Caco-2 (cell line): ENCODE measurements at regions not wholly inside any gene's neighbourhood (a gene's known extent, or its start where the extent isn't known, plus 50 kb on each side); places are given as distances from the start of the nearest gene placed in this dataset.

Source experiments
- BruUV-seq: library from RNA; stranded (reverse); fragments of 400-500 nt; replicated peaks from 2 replicates; lab custom pipeline; 2021; lab: Mats Ljungman, UMichigan
- CTCF ChIA-PET: fragments of 300-600 bp; sonication (Branson Sonifier 250); formaldehyde crosslinking; loops from one replicate; lab custom pipeline; 2022; ENCODE audit warnings: antibody characterized with exemption; lab: Charles Lee
- POLR2A ChIA-PET: fragments of 300-600 bp; sonication (Branson Sonifier 250); formaldehyde crosslinking; loops from one replicate; lab custom pipeline; 2022; ENCODE audit warnings: antibody characterized with exemption; lab: Charles Lee
- DNase-seq, 2 experiments: peaks; one replicate each; pipeline versions ENCODE4 v3.0.0 to v3.0.0-alpha.2; 2020 to 2022
- H3K27me3 ChIP-seq: replicated peaks from 2 replicates; pipeline ENCODE4 v1.6.0; 2011; ENCODE audit warnings: low read length; ENCODE audit not compliant: control insufficient read depth, insufficient read depth
- H3K36me3 ChIP-seq: 2 replicates; pipeline ENCODE4 v1.5.1; 2011; ENCODE audit warnings: low read length; ENCODE audit not compliant: control insufficient read depth, insufficient read depth
- H3K4me1 ChIP-seq: fragments of 250-450 bp; sonication (Bioruptor Pico); 2 replicates; pipeline ENCODE4 v1.5.1; 2020; ENCODE audit warnings: mild to moderate bottlenecking
- H3K4me3 ChIP-seq: 2 replicates; pipeline ENCODE4 v1.5.1; 2011; ENCODE audit warnings: low read depth, mild to moderate bottlenecking, control low read depth, low read length
- H3K9me3 ChIP-seq: fragments of 250-450 bp; sonication (Bioruptor Pico); 2 replicates; pipeline ENCODE4 v1.5.1; 2020; ENCODE audit warnings: mild to moderate bottlenecking, moderate library complexity
- H3K27ac Mint-ChIP-seq: one replicate; pipeline ENCODE4 v1.8.0; 2022; ENCODE audit warnings: mixed read lengths; ENCODE audit not compliant: unreplicated experiment
- H3K27me3 Mint-ChIP-seq: one replicate; pipeline ENCODE4 v1.8.0; 2022; ENCODE audit warnings: mixed read lengths; ENCODE audit not compliant: insufficient read depth, unreplicated experiment
- H3K36me3 Mint-ChIP-seq: one replicate; pipeline ENCODE4 v1.8.0; 2022; ENCODE audit warnings: mild to moderate bottlenecking, mixed read lengths; ENCODE audit not compliant: insufficient read depth, unreplicated experiment
- H3K4me1 Mint-ChIP-seq: one replicate; pipeline ENCODE4 v1.8.0; 2022; ENCODE audit warnings: low read depth, mixed read lengths; ENCODE audit not compliant: unreplicated experiment
- H3K4me3 Mint-ChIP-seq: one replicate; pipeline ENCODE4 v1.8.0; 2022; ENCODE audit warnings: mild to moderate bottlenecking, moderate library complexity, mixed read lengths; ENCODE audit not compliant: unreplicated experiment
- H3K9me3 Mint-ChIP-seq: one replicate; pipeline ENCODE4 v1.8.0; 2022; ENCODE audit warnings: mixed read lengths; ENCODE audit not compliant: unreplicated experiment
- CTCF ChIP-seq, 2 experiments: fragments of 200-600 bp in 1 of 2; IDR thresholded peaks; 1 replicate in 1 of 2; 2 replicates in 1 of 2; pipeline versions ENCODE4 v1.5.1 to v1.8.0; 2011 to 2022; ENCODE audit warnings: antibody characterized with exemption in 1 of 2, control low read depth in 1 of 2, inconsistent platforms in 1 of 2, low read depth in 1 of 2, low read length in 1 of 2, mild to moderate bottlenecking in 1 of 2, moderate library complexity in 1 of 2; ENCODE audit not compliant: insufficient read depth in 1 of 2, severe bottlenecking in 1 of 2, unreplicated experiment in 1 of 2
- intact Hi-C: fragments of 100-400 bp; cut with micrococcal nuclease; formaldehyde crosslinking; loops from one replicate; pipeline ENCODE4 v1.10.0; 2022; ENCODE audit not compliant: unreplicated experiment

- H3K27me3 Mint-ChIP-seq, result no peaks in the 10 kb centered on the region
- no peaks in the 10 kb centered on the region for H3K4me1 Mint-ChIP-seq
- no peaks in the 10 kb centered on the region for H3K36me3 Mint-ChIP-seq
- no TSS peak for BruUV-seq
- ChIA-PET CTCF (no interaction called here), POLR2A (no interaction called here)
- Histone ChIP-seq H3K4me3 (no peak overlapping the region), H3K27me3 (no peaks in the 10 kb centered on the region), H3K4me1 (no peaks in the 10 kb centered on the region), H3K9me3 (no peaks in the 10 kb centered on the region; the same call in none of the 2 replicates), H3K36me3 (no peaks in the 10 kb centered on the region)
- peaks cover 6% of the 10 kb centered on the region for H3K9me3 Mint-ChIP-seq
- no peak overlapping the region for H3K4me3 Mint-ChIP-seq
- DNase-seq, result no peak
- intact Hi-C loops, result no loop called here
- no peak for TF ChIP-seq CTCF (IDR thresholded peaks at IDR 0.05; ENCODE audit: insufficient read depth in 1 of 2, low read depth in 1 of 2, low read length in 1 of 2, severe bottlenecking in 1 of 2, unreplicated experiment in 1 of 2)
- H3K27ac Mint-ChIP-seq, result no peak overlapping the region
Measured at GRCh38 chr3:176401211-176401610, 796.1 kb downstream of the TBL1XR1 start.

GRCh38 chr3:176399193-176399592 is 798.1 kb downstream of the TBL1XR1 start:
- H3K4me3 ChIP-seq, result no peak overlapping the region
- no peaks in the 10 kb centered on the region for H3K4me1 ChIP-seq
- no peaks in the 10 kb centered on the region for H3K27me3 ChIP-seq
- no peaks in the 10 kb centered on the region for H3K27me3 Mint-ChIP-seq
- peaks cover 18% of the 10 kb centered on the region for H3K9me3 Mint-ChIP-seq
- no TSS peak for BruUV-seq
- no peak for DNase-seq
- ChIA-PET CTCF (no interaction called here), POLR2A (no interaction called here)
- no peaks in the 10 kb centered on the region for H3K4me1 Mint-ChIP-seq
- no peaks in the 10 kb centered on the region for H3K36me3 ChIP-seq
- H3K9me3 ChIP-seq, result no peaks in the 10 kb centered on the region; the same call in 1 of the 2 replicates
- no peak overlapping the region for H3K27ac Mint-ChIP-seq
- H3K36me3 Mint-ChIP-seq, result no peaks in the 10 kb centered on the region
- no peak for TF ChIP-seq CTCF (IDR thresholded peaks at IDR 0.05; ENCODE audit: insufficient read depth in 1 of 2, low read depth in 1 of 2, low read length in 1 of 2, severe bottlenecking in 1 of 2, unreplicated experiment in 1 of 2)
- intact Hi-C loops, result no loop called here
- no peak overlapping the region for H3K4me3 Mint-ChIP-seq

- CTCF ChIA-PET, result no interaction called here
- Histone ChIP-seq H3K36me3 (no peaks in the 10 kb centered on the region), H3K4me3 (no peak overlapping the region), H3K4me1 (no peaks in the 10 kb centered on the region), H3K27me3 (no peaks in the 10 kb centered on the region), H3K9me3 (no peaks in the 10 kb centered on the region; the same call in 1 of the 2 replicates)
- H3K27ac Mint-ChIP-seq, result no peak overlapping the region
- H3K36me3 Mint-ChIP-seq, result no peaks in the 10 kb centered on the region
- intact Hi-C loops, result no loop called here
- H3K9me3 Mint-ChIP-seq, result peaks cover 18% of the 10 kb centered on the region
- DNase-seq, result no peak
- no peak for TF ChIP-seq CTCF (IDR thresholded peaks at IDR 0.05; ENCODE audit: insufficient read depth in 1 of 2, low read depth in 1 of 2, low read length in 1 of 2, severe bottlenecking in 1 of 2, unreplicated experiment in 1 of 2)
- BruUV-seq, result no TSS peak
- H3K4me3 Mint-ChIP-seq, result no peak overlapping the region
- H3K27me3 Mint-ChIP-seq, result no peaks in the 10 kb centered on the region
- POLR2A ChIA-PET, result no interaction called here
- no peaks in the 10 kb centered on the region for H3K4me1 Mint-ChIP-seq
Measured at GRCh38 chr3:176395240-176395639, 802.0 kb downstream of the TBL1XR1 start.
